Stimulated activated CD4-positive, alpha-beta T cell treated with anti-CD3 and anti-CD28 coated beads, Interleukin-12 subunit alpha, Interleukin-12 subunit beta, amount 100 ng/mL, for 48 hours (primary cell): ENCODE measurements at regions not wholly inside any gene's neighbourhood (a gene's known extent, or its start where the extent isn't known, plus 50 kb on each side); places are given as distances from the start of the nearest gene placed in this dataset.
"Not testable (repeated sequence)": the region's sequence is repeated elsewhere in the genome, so short reads cannot be mapped to it uniquely, and the experiment has no call there.

Experiments used
- DNase-seq, 3 donors: peaks; one replicate each; pipeline ENCODE4 v3.0.0-alpha.2; 2020; ENCODE audit warnings: low read depth in 2 of 3, low spot score in 1 of 3

GRCh38 chr6:167661552-167662044, 165.1 kb upstream of the AFDN start:
- DNase-seq = no peak

GRCh38 chr6:167662075-167662880, 164.4 kb upstream of the AFDN start:
- no peak for DNase-seq

- DNase-seq = no peak
These were observed 163.9 kb upstream of the AFDN start for GRCh38 chr6:167662881-167663205.

- DNase-seq = no peak
These were observed 163.4 kb upstream of the AFDN start for GRCh38 chr6:167663316-167663715.

DNA sequence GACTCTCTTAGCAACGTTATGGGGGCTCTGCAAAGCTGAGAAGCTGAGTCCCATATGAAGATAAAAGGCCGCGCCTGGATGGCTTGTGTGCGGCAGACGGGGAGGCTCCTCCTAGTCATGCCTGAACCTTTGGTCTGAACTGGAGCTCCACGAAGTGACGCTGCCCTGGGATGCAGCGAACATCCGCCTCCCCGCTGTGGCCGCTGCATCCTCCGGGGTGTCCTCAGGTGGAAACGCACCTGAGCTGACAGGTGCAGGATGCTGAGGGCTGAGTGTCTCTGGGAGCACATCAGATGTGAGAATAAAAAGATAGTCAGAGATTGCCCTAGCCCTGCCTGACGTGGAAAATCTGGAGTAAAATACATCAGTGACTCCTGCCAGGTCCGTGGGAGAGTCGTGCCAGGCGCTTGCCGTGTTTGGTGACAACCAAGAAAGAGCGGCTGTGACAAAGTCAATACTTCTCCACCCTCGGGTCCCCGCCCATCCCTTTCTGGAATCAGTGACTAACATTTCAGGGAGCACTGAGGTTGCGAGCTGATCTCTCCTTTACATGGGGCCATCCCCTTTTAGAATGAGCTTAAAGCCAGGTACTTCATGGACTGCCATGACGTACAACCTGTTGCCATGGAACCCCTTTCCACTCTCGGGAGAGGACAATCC, 162.8 kb upstream of the AFDN start:
- no peak for DNase-seq

DNA sequence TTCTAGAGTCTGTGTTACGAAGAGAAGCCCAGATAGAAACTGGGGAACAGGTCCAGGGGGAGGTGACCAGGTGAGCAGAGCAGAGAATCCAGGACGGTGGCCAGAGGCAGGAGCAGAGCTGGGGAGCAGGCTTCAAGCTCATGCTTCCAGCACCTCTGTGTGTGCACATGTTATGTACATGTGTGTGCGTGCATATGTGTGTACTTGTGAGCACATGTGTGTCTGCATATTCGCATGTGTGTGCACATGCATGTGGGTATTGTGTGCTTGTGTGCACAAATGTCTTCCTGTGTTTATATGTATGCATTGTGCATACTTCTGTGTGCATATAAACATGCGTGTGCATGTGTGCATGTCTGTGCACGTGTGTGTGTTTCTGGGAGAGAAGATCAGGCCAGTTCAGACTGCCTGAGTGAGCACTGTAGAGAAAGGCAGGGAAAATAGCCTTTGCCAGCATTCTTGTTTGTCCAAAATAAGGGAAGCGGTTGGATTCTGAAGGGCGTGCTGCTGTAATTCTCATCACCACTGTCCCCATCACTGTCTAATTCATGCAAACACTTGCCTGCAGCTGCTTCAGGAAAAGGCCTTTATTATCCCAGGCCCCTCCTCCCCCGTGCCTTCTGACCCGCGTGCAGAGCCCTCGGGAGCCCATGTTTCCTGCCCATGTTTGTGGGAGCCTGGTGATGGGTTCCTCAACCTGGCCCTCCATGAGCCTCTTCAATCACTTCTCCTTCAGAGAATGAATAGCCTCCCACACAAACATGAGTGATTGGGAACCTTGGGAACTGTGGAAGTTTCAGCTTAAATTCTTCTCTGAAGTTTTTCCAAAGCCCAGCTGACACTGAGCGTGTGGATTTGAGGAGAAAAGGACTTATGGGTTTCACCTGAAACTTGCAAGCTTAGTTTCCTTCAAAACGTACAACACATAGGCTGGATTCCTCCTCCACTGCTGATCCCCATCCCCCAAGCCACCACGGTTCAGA, 161.7 kb upstream of the AFDN start:
- no peak for DNase-seq

- DNase-seq = no peak
These were observed 160.9 kb upstream of the AFDN start for GRCh38 chr6:167665698-167666330.

- no peak for DNase-seq
These were observed 160.0 kb upstream of the AFDN start for GRCh38 chr6:167666571-167667203.

DNA sequence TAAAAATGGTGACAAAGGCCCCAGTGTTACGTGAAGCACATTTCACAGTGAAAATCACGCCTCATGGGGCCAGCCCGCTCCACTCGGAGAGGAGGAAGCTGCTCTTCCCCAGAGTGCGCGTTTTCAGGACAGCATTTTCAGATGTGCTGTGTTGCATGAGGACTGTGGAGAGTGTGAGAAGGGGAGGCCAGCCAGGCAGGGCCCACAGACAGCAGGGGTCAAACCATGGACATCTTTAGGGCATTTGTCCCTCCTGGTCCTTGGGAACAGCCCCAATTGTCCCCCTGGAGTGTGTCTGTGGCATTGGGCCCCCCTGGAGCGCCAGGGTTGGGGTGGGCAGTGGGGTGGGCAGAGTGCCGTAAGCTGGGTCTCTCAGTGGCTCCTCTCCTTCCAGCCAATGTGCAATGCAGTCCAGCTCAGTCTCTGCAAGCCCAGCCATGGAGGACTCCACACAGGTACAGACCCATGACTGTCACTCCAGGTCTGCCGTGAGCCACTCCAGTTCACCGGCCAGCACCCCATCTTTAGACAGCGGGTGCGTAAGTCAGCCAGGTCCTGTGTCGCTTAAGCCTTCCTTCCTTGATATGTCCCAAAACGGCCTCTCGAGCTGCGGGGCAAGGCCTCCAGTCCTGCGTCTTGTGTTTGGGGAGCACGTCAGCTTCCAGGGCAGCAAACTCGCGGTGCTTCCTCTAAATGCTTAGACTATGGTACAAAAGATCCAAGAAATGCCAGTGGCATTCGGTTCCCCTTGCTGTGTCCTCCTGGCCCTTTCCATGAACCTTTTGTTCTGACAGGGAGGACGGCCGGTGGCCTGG, 159.3 kb upstream of the AFDN start:
- no peak for DNase-seq

DNA sequence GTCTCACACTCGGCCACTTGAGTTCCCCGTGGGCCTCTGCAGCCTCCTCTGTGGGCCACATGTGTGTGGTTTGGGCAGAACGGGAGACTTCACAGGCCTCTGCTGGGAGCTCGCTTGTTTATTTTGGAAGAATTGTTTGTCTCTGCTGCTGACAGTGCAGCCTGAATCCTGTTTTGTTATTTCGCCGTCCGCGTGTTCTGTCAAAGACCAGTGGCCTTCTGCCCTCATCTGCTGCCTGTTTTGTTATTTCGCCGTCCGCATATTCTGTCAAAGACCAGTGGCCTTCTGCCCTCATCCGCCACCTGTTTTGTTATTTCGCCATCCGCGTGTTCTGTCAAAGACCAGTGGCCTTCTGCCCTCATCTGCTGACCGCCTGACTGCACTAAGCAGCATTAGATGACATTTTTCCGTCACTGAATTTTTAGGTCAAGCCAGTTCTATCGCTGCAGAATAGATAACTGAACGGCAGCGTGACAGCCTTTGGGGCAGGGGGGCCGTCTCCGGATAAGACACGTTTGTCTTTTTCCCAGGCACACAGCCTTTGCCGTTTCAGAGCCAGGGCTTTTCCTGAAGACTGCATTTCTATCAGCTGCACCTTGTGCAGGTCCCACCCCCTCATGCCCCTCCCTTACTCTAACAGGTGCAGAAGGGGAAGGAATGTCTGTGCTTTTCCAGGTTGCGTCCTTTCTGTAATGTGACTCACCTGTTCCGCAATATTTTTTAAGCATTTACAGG, 158.5 kb upstream of the AFDN start:
- DNase-seq = no peak

GRCh38 chr6:167668754-167669552, 157.8 kb upstream of the AFDN start:
- no peak for DNase-seq

- no peak for DNase-seq
These were observed 157.2 kb upstream of the AFDN start for GRCh38 chr6:167669553-167669849.

DNA sequence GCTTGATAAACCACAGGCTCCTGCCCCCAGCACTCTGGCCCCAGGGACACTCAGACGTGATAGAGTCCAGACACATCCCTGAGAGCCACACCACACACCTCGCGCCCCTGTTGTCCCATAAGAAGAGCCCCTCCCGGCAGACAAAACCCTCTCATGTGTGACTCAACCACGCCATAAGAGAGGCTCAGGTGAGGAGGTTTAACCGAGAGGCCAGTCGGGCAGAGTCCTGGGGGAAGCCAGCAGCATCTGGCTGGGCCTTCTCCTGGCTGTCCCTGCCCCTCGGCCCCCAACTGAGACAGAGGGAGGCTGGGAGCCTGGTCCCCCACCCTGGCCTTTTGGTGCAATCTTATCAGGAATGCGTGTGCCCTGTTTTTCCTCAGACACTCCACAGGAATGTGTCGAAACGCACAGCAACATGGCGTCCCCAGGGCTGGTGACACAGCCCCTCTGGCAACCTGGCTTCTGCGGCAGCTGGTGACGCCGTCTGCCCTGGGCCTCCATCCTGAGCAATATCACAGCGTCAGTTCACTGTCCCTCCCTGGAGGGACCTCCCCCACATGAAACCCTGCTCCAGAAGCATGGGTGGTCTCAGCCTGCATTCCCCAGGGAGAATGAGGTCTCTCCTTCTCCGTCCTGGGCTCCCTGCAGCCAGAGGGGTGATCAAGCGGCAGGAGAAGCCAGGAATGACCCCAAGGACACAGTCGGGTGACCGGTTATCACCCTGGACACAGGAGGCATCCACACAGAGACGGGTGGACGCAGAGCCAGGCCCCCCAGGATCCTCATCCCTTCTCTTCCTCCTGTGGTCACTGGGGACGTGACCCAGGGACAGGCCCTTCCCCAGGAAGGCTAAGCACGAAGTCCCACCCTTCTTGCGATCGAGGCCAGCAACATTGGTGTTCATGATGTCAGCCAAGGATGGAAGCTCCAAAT, 156.6 kb upstream of the AFDN start:
- DNase-seq = no peak

GRCh38 chr6:167670938-167671338, 155.8 kb upstream of the AFDN start:
- DNase-seq = no peak

DNA sequence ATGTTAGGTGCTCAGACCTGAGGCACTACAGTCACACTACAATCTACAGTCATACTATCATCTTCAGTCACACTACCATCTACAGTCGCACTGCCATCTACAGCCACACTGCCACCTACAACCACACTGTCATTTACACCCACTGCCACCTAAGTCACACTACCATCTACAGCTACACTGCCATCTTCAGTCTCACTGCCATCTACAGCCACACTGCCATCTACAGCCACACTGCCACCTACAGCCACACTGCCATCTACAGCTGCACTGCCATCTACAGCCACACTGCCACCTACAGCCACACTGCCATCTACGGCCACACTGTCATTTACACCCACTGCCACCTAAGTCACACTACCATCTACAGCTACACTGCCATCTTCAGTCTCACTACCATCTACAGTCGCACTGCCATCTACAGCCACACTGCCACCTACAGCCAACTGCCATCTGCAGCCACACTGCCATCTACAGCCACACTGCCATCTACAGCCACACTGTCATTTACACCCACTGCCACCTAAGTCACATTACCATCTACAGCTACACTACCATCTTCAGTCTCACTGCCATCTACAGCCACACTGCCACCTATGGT, 155.2 kb upstream of the AFDN start:
- DNase-seq = not testable (repeated sequence)

DNA sequence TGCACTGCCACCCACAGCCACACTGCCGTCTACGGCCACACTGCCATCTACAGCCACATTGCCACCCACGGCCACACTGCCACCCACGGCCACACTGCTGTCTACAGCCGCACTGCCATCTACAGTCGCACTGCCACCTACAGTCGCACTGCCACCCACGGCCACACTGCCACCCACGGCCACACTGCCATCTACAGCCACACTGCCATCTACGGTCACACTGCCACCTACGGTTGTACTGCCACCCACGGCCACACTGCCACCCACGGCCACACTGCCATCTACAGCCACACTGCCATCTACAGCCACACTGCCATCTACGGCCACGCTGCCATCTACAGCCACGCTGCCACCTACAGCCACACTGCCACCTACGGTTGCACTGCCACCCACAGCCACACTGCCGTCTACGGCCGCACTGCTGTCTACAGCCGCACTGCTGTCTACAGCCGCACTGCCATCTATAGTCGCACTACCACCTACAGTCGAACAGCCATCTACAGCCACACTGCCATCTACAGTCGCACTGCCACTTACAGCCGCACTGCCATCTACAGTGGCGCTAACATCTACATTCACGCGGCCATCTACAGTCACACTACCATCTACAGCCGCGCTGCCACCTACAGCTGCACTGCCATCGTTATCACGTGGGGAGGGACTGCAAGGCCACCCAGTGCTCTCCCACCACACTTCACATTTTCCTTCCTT, 154.6 kb upstream of the AFDN start:
- no peak for DNase-seq
